Fibroblast of pulmonary artery (primary cell): ENCODE measurements at regions not wholly inside any gene's neighbourhood (a gene's known extent, or its start where the extent isn't known, plus 50 kb on each side); places are given as distances from the start of the nearest gene placed in this dataset.
"Not testable (repeated sequence)": the region's sequence is repeated elsewhere in the genome, so short reads cannot be mapped to it uniquely, and the experiment has no call there.

Experiments used
- DNase-seq: peaks from one replicate; pipeline ENCODE4 v3.0.0-alpha.2; 2010; ENCODE audit warnings: low read depth
- H3K4me3 ChIP-seq: replicated peaks from 2 replicates; pipeline ENCODE4 v1.5.1; 2011; ENCODE audit warnings: low read depth, mild to moderate bottlenecking, control low read depth, low read length, moderate library complexity
- CTCF ChIP-seq: IDR thresholded peaks from 2 replicates; pipeline ENCODE4 v1.5.1; 2011; ENCODE audit warnings: mild to moderate bottlenecking, control low read depth, low read length, inconsistent platforms; ENCODE audit errors: missing control alignments

GRCh38 chr11:106295974-106296373 is 218.5 kb downstream of the AASDHPPT start:
- H3K4me3 ChIP-seq = no peak overlapping the region
- no peak for TF ChIP-seq CTCF
- DNase-seq = no peak

- no peak for DNase-seq
- no peak for TF ChIP-seq CTCF
- no peak overlapping the region for H3K4me3 ChIP-seq
Observed at GRCh38 chr11:106302416-106302815, 225.0 kb downstream of the AASDHPPT start.

GRCh38 chr11:106304274-106304673 is 226.8 kb downstream of the AASDHPPT start:
- no peak for TF ChIP-seq CTCF
- no peak overlapping the region for H3K4me3 ChIP-seq
- peak; percentile 53 for DNase-seq

GRCh38 chr11:106305458-106305857 is 228.0 kb downstream of the AASDHPPT start:
- TF ChIP-seq CTCF = no peak
- no peak overlapping the region for H3K4me3 ChIP-seq
- no peak for DNase-seq

- peak; percentile 11 for TF ChIP-seq CTCF
- peak; percentile 24 for DNase-seq
- H3K4me3 ChIP-seq = no peak overlapping the region
Observed at GRCh38 chr11:106306942-106307341, 229.5 kb downstream of the AASDHPPT start.

- TF ChIP-seq CTCF = no peak
- no peak overlapping the region for H3K4me3 ChIP-seq
- DNase-seq = no peak
Observed at GRCh38 chr11:106309070-106309684, 231.7 kb downstream of the AASDHPPT start.

GRCh38 chr11:106311531-106312230 is 234.2 kb downstream of the AASDHPPT start:
- TF ChIP-seq CTCF = no peak
- no peak for DNase-seq
- H3K4me3 ChIP-seq = no peak overlapping the region

GRCh38 chr11:106317208-106317773 is 239.8 kb downstream of the AASDHPPT start:
- not testable (repeated sequence) for DNase-seq, H3K4me3 ChIP-seq
